Stomach (tissue), 8 donors: ENCODE measurements at regions not wholly inside any gene's neighbourhood (a gene's known extent, or its start where the extent isn't known, plus 50 kb on each side); places are given as distances from the start of the nearest gene placed in this dataset.

Experiments used
- DNase-seq, 2 donors: peaks; one replicate each; pipeline versions ENCODE4 v3.0.0 to v3.0.0-alpha.2; 2013 to 2019
- H3K27ac ChIP-seq, 5 donors: fragments of 200-600 bp in 4 of 5; sonication (generic) in 4 of 5; one replicate each; pipeline ENCODE4 v1.5.1; 2013 to 2019; ENCODE audit warnings: mild to moderate bottlenecking in 1 of 5, moderate library complexity in 1 of 5
- H3K27me3 ChIP-seq, 3 donors: fragments of 200-600 bp; sonication (generic); one replicate each; pipeline ENCODE4 v1.5.1; 2017 to 2019; ENCODE audit warnings: mixed run types in 1 of 3
- H3K36me3 ChIP-seq, 4 donors: fragments of 200-600 bp; sonication (generic); 1 replicate in 3 of 4; 2 replicates in 1 of 4; pipeline ENCODE4 v1.5.1; 2016 to 2019
- H3K4me1 ChIP-seq, 4 donors: fragments of 200-600 bp; sonication (generic); one replicate each; pipeline ENCODE4 v1.5.1; 2016 to 2019
- H3K4me3 ChIP-seq, 4 donors: fragments of 200-600 bp; sonication (generic) in 3 of 4; one replicate each; pipeline ENCODE4 v1.5.1; 2016 to 2019; ENCODE audit warnings: mild to moderate bottlenecking in 1 of 4
- H3K9me3 ChIP-seq, 4 donors: fragments of 200-600 bp; sonication (generic); one replicate each; pipeline ENCODE4 v1.5.1; 2016 to 2019
- EP300 ChIP-seq: sonication (generic); formaldehyde crosslinking; IDR thresholded peaks from one replicate; pipeline ENCODE4 v1.6.1; 2017; ENCODE audit warnings: antibody characterized with exemption
- POLR2A ChIP-seq, 4 donors: fragments of 450-650 bp; IDR thresholded peaks; one replicate each; pipeline ENCODE4 v1.6.1; 2016; ENCODE audit warnings: antibody characterized with exemption in 4 of 4, control low read depth in 2 of 4, mild to moderate bottlenecking in 1 of 4, moderate library complexity in 1 of 4
- POLR2AphosphoS5 ChIP-seq, 3 donors: sonication (generic); formaldehyde crosslinking; IDR thresholded peaks; one replicate each; pipeline ENCODE4 v1.6.1; 2016; ENCODE audit warnings: antibody characterized with exemption in 3 of 3
- WGBS, 5 donors: extraction: QIAGEN DNeasy Blood & Tissue Kit in 3 of 5; methylation state at CpG; one replicate each; pipeline versions ENCODE4 v1.1.5 to v1.1.7; 2013 to 2018; 5-methylcytosine and 5-hydroxymethylcytosine counted together
- intact Hi-C: fragments of 100-400 bp; cut with DNase I; formaldehyde crosslinking; loops from one replicate; pipeline ENCODE4 v1.15.1; 2023; ENCODE audit warnings: low total_unique reads
- TF ChIP-seq, protein P1 (sequence below), 7 experiments: fragments of 450-650 bp in 4 of 7; fragments of 200-600 bp in 3 of 7; sonication (generic) in 3 of 7; IDR thresholded peaks; one replicate each; pipeline ENCODE4 v1.5.1; 2016 to 2019; ENCODE audit warnings: antibody characterized with exemption in 7 of 7, control low read depth in 2 of 7, mild to moderate bottlenecking in 1 of 7
- donor health status: healthy with polysubstance abuse.
- donor health status: Bipolar disorder and iron deficiency.
- donor health status: healthy.

- 77 to 88% (median 85%) methylated on average over 4 of the region's 4 CpGs for WGBS, 5 donors
- TF ChIP-seq, protein P1, sequence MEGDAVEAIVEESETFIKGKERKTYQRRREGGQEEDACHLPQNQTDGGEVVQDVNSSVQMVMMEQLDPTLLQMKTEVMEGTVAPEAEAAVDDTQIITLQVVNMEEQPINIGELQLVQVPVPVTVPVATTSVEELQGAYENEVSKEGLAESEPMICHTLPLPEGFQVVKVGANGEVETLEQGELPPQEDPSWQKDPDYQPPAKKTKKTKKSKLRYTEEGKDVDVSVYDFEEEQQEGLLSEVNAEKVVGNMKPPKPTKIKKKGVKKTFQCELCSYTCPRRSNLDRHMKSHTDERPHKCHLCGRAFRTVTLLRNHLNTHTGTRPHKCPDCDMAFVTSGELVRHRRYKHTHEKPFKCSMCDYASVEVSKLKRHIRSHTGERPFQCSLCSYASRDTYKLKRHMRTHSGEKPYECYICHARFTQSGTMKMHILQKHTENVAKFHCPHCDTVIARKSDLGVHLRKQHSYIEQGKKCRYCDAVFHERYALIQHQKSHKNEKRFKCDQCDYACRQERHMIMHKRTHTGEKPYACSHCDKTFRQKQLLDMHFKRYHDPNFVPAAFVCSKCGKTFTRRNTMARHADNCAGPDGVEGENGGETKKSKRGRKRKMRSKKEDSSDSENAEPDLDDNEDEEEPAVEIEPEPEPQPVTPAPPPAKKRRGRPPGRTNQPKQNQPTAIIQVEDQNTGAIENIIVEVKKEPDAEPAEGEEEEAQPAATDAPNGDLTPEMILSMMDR (IDR thresholded peaks at IDR 0.05): no peak
- TF ChIP-seq POLR2AphosphoS5 (IDR thresholded peaks at IDR 0.05) (no peak), EP300 (no peak), POLR2A (IDR thresholded peaks at IDR 0.05) (no peak)
- Histone ChIP-seq H3K4me3 (no peak overlapping the region), H3K27me3 (no peaks in the 10 kb centered on the region), H3K36me3 (no peaks in the 10 kb centered on the region), H3K27ac (no peak overlapping the region), H3K4me1 (no peaks in the 10 kb centered on the region), H3K9me3 (no peaks in the 10 kb centered on the region)
- intact Hi-C loops: no loop called here
- no peak for DNase-seq
These were observed 125.9 kb upstream of the CDH18 start for GRCh38 chr5:20113931-20114330.

DNA sequence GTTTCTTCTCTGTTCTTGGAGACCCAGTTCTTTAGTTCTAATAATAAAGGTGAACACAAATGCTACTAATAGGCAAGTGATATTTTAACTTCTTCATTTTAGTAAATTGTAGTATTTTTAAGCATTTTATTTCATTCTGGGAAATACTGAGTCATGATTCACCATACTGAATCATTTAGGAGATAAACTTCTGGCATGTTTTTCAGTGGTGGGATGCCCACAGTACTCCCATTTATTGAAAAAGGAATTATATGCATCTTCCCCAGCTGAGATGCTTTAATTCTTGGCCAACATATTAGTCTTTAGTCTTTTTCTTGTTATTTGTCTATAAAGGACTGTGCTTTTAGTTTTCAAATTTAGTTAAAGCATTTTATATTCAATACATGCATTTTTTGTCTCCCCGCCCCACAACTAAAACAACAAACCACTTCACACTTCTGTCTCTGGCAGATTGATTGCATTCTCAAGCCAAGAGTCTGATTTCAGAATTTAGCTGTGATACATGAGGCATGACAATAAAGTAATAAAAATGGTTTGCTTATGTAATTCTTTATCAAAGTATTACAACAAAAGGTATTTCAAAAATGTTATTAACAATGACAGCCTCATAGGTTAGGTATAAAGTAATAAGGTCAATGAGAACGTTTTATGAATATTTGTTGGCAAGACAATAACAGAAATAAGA, 125.2 kb upstream of the CDH18 start:
- Histone ChIP-seq H3K4me3 (no peak overlapping the region), H3K27me3 (no peaks in the 10 kb centered on the region), H3K36me3 (no peaks in the 10 kb centered on the region), H3K27ac (no peak overlapping the region), H3K9me3 (no peaks in the 10 kb centered on the region), H3K4me1 (no peaks in the 10 kb centered on the region)
- TF ChIP-seq, protein P1 (IDR thresholded peaks at IDR 0.05): no peak
- no peak for DNase-seq
- 41 to 57% (median 51%) methylated on average over 2 of the region's 2 CpGs for WGBS, 5 donors
- intact Hi-C loops: no loop called here

GRCh38 chr5:20109326-20109725, 121.3 kb upstream of the CDH18 start:
- H3K4me3 ChIP-seq: no peak overlapping the region
- H3K27me3 ChIP-seq: no peaks in the 10 kb centered on the region
- intact Hi-C loops: no loop called here
- TF ChIP-seq POLR2A (IDR thresholded peaks at IDR 0.05) (no peak), EP300 (no peak), POLR2AphosphoS5 (IDR thresholded peaks at IDR 0.05) (no peak)
- TF ChIP-seq, protein P1 (IDR thresholded peaks at IDR 0.05): no peak
- no peaks in the 10 kb centered on the region for H3K36me3 ChIP-seq
- no peaks in the 10 kb centered on the region for H3K4me1 ChIP-seq
- H3K27ac ChIP-seq: no peak overlapping the region
- no peak for DNase-seq
- WGBS, 5 donors: 21 to 40% (median 29%) methylated on average over 5 of the region's 5 CpGs
- H3K9me3 ChIP-seq: no peaks in the 10 kb centered on the region

- Histone ChIP-seq H3K27me3 (no peaks in the 10 kb centered on the region), H3K9me3 (no peaks in the 10 kb centered on the region), H3K27ac (no peak overlapping the region), H3K4me1 (no peaks in the 10 kb centered on the region), H3K36me3 (no peaks in the 10 kb centered on the region), H3K4me3 (no peak overlapping the region)
- intact Hi-C loops: no loop called here
- DNase-seq: no peak
- 24 to 47% (median 38%) methylated on average over 5 of the region's 5 CpGs for WGBS, 5 donors
- TF ChIP-seq EP300 (no peak), POLR2A (IDR thresholded peaks at IDR 0.05) (no peak), POLR2AphosphoS5 (IDR thresholded peaks at IDR 0.05) (no peak)
- TF ChIP-seq, protein P1 (IDR thresholded peaks at IDR 0.05): no peak
These were observed 117.9 kb upstream of the CDH18 start for GRCh38 chr5:20105915-20106314.
